Activated T-helper 1 cell treated with anti-CD3 and anti-CD28 coated beads, Interleukin-2, amount 50 U/mL, for 16 hours (primary cell): ENCODE measurements at regions not wholly inside any gene's neighbourhood (a gene's known extent, or its start where the extent isn't known, plus 50 kb on each side); places are given as distances from the start of the nearest gene placed in this dataset.

Experiments used
- DNase-seq, 2 donors: peaks; one replicate each; pipeline ENCODE4 v3.0.0-alpha.2; 2020; ENCODE audit warnings: low read depth in 1 of 2, low spot score in 1 of 2

- no peak for DNase-seq
Observed at GRCh38 chr2:576292-576691, 100.9 kb downstream of the TMEM18 start.

- DNase-seq = no peak
Observed at GRCh38 chr2:575727-576236, 101.4 kb downstream of the TMEM18 start.

GRCh38 chr2:575030-575726 is 102.0 kb downstream of the TMEM18 start:
- DNase-seq = no peak

- no peak for DNase-seq
Observed at GRCh38 chr2:573805-574392, 103.3 kb downstream of the TMEM18 start.

GRCh38 chr2:573025-573424 is 104.2 kb downstream of the TMEM18 start:
- no peak for DNase-seq

- no peak for DNase-seq
Observed at GRCh38 chr2:569681-570080, 107.5 kb downstream of the TMEM18 start.

- DNase-seq = no peak
Observed at GRCh38 chr2:568639-569235, 108.5 kb downstream of the TMEM18 start.

GRCh38 chr2:567865-568638 is 109.2 kb downstream of the TMEM18 start:
- no peak for DNase-seq

- DNase-seq = no peak
Observed at GRCh38 chr2:567496-567864, 109.7 kb downstream of the TMEM18 start.

- DNase-seq = no peak
Observed at GRCh38 chr2:566379-567313, 110.6 kb downstream of the TMEM18 start.

GRCh38 chr2:564471-565181 is 112.6 kb downstream of the TMEM18 start:
- DNase-seq = no peak

GRCh38 chr2:563512-563911 is 113.7 kb downstream of the TMEM18 start:
- DNase-seq = no peak

- no peak for DNase-seq
Observed at GRCh38 chr2:562391-563364, 114.5 kb downstream of the TMEM18 start.

GRCh38 chr2:558879-559278 is 118.3 kb downstream of the TMEM18 start:
- no peak for DNase-seq

- DNase-seq = no peak
Observed at GRCh38 chr2:558302-558642, 118.9 kb downstream of the TMEM18 start.

GRCh38 chr2:557635-558301 is 119.4 kb downstream of the TMEM18 start:
- no peak for DNase-seq

- DNase-seq = no peak
Observed at GRCh38 chr2:556485-556884, 120.7 kb downstream of the TMEM18 start.

- DNase-seq = no peak
Observed at GRCh38 chr2:555164-555922, 121.9 kb downstream of the TMEM18 start.
